IMR-90 (cell line): ENCODE measurements at regions not wholly inside any gene's neighbourhood (a gene's known extent, or its start where the extent isn't known, plus 50 kb on each side); places are given as distances from the start of the nearest gene placed in this dataset.

Experiments
- ATAC-seq: fragments of 200-7000 bp; cut with Tn5 transposase; 2 replicates; pipeline ENCODE4 v1.9.1; 2020; ENCODE audit warnings: low read depth, mild to moderate bottlenecking, moderate library complexity
- BruUV-seq: library from RNA; stranded (reverse); fragments of 400-500 nt; replicated peaks from 2 replicates; lab custom pipeline; 2021; lab: Mats Ljungman, UMichigan
- CTCF ChIA-PET: fragments of 300-600 bp; formaldehyde crosslinking; extraction: SDS; loops from one replicate; lab custom pipeline; 2021; ENCODE audit warnings: antibody characterized with exemption; lab: Yijun Ruan, JAX
- POLR2A ChIA-PET: fragments of 300-600 bp; sonication (Branson Sonifier 250); formaldehyde crosslinking; loops from one replicate; lab custom pipeline; 2022; ENCODE audit warnings: antibody characterized with exemption; ENCODE audit not compliant: unreplicated experiment; lab: Charles Lee
- DNase-seq: peaks from one replicate; pipeline ENCODE4 v3.0.0; 2013
- H2AFZ ChIP-seq: replicated peaks from 2 replicates; pipeline ENCODE3; 2013; ENCODE audit warnings: low read length, mild to moderate bottlenecking; ENCODE audit not compliant: poor library complexity
- H2AK5ac ChIP-seq: 2 replicates; pipeline ENCODE4 v1.6.1; 2013; ENCODE audit warnings: low read depth, low read length, inconsistent platforms
- H2AK9ac ChIP-seq: replicated peaks from 2 replicates; pipeline ENCODE3; 2013; ENCODE audit warnings: mild to moderate bottlenecking, low read depth, low read length, moderate library complexity; ENCODE audit not compliant: poor library complexity
- H2BK120ac ChIP-seq: 2 replicates; pipeline ENCODE4 v1.6.1; 2013; ENCODE audit warnings: low read depth, low read length, inconsistent platforms
- H2BK15ac ChIP-seq: 3 replicates; pipeline ENCODE4 v1.6.1; 2013; ENCODE audit warnings: low read depth, low read length, inconsistent platforms
- H2BK20ac ChIP-seq: 2 replicates; pipeline ENCODE4 v1.6.1; 2013; ENCODE audit warnings: low read depth, mild to moderate bottlenecking, inconsistent platforms, low read length, moderate library complexity
- H2BK5ac ChIP-seq: 2 replicates; pipeline ENCODE4 v1.6.1; 2013; ENCODE audit warnings: mild to moderate bottlenecking, low read depth, low read length, inconsistent platforms; ENCODE audit not compliant: poor library complexity, severe bottlenecking
- H3K14ac ChIP-seq: replicated peaks from 2 replicates; pipeline ENCODE4 v1.6.1; 2013; ENCODE audit warnings: low read depth, low read length, inconsistent platforms
- H3K18ac ChIP-seq: 2 replicates; pipeline ENCODE4 v1.6.1; 2013; ENCODE audit warnings: low read depth, low read length, control low read depth
- H3K23ac ChIP-seq: 2 replicates; pipeline ENCODE4 v1.6.1; 2013; ENCODE audit warnings: low read depth, low read length, inconsistent platforms
- H3K27ac ChIP-seq: 2 replicates; pipeline ENCODE4 v1.5.1; 2013; ENCODE audit warnings: mild to moderate bottlenecking, control low read depth, low read length; ENCODE audit not compliant: insufficient read depth
- H3K27me3 ChIP-seq: 2 replicates; pipeline ENCODE4 v1.6.1; 2013; ENCODE audit warnings: low read length; ENCODE audit not compliant: control insufficient read depth, insufficient read depth
- H3K36me3 ChIP-seq: 2 replicates; pipeline ENCODE4 v1.6.1; 2013; ENCODE audit warnings: low read length, mixed read lengths; ENCODE audit not compliant: control insufficient read depth, insufficient read depth
- H3K4ac ChIP-seq: 2 replicates; pipeline ENCODE4 v1.6.1; 2013; ENCODE audit warnings: low read depth, low read length, inconsistent platforms
- H3K4me1 ChIP-seq: 2 replicates; pipeline ENCODE4 v1.6.1; 2013; ENCODE audit warnings: low read length, mixed read lengths; ENCODE audit not compliant: control insufficient read depth, insufficient read depth
- H3K4me2 ChIP-seq: 2 replicates; pipeline ENCODE4 v1.6.1; 2013; ENCODE audit warnings: low read depth, mild to moderate bottlenecking, control low read depth, low read length, moderate library complexity
- H3K4me3 ChIP-seq: 2 replicates; pipeline ENCODE4 v1.5.1; 2013; ENCODE audit warnings: low read depth, mild to moderate bottlenecking, control low read depth, low read length, moderate library complexity; ENCODE audit not compliant: insufficient read depth
- H3K56ac ChIP-seq: 2 replicates; pipeline ENCODE4 v1.6.1; 2013; ENCODE audit warnings: low read length, inconsistent platforms; ENCODE audit not compliant: insufficient read depth; ENCODE audit errors: extremely low read depth
- H3K79me1 ChIP-seq, 2 experiments: 2 replicates each; pipeline ENCODE4 v1.6.1; 2013; ENCODE audit warnings: low read length in 2 of 2, inconsistent platforms in 1 of 2, low read depth in 1 of 2
- H3K9ac ChIP-seq: 2 replicates; pipeline ENCODE4 v1.6.1; 2013; ENCODE audit warnings: low read depth, low read length, control low read depth
- H3K9me1 ChIP-seq: 2 replicates; pipeline ENCODE4 v1.6.1; 2013; ENCODE audit warnings: low read length, inconsistent platforms; ENCODE audit not compliant: insufficient read depth
- H3K9me3 ChIP-seq: 2 replicates; pipeline ENCODE4 v1.6.1; 2013; ENCODE audit warnings: low read length; ENCODE audit not compliant: control insufficient read depth, insufficient read depth
- H4K20me1 ChIP-seq: 2 replicates; pipeline ENCODE4 v1.6.1; 2013; ENCODE audit warnings: low read length, inconsistent platforms; ENCODE audit not compliant: insufficient read depth
- H4K5ac ChIP-seq: 2 replicates; pipeline ENCODE4 v1.6.1; 2013; ENCODE audit warnings: mild to moderate bottlenecking, low read depth, low read length, control low read depth
- H4K8ac ChIP-seq, 2 experiments: 2 replicates each; pipeline ENCODE4 v1.6.1; 2013; ENCODE audit warnings: low read depth in 2 of 2, low read length in 2 of 2, control low read depth in 1 of 2, inconsistent platforms in 1 of 2
- H4K91ac ChIP-seq: 2 replicates; pipeline ENCODE4 v1.6.1; 2013; ENCODE audit warnings: low read depth, low read length, inconsistent platforms; ENCODE audit not compliant: insufficient read depth
- CEBPB ChIP-seq: IDR thresholded peaks from 2 replicates; pipeline ENCODE4 v1.6.1; 2012; ENCODE audit warnings: low read depth, low read length, improper control_type of control experiment
- CHD1 ChIP-seq: IDR thresholded peaks from 2 replicates; pipeline ENCODE4 v1.6.1; 2012; ENCODE audit warnings: low read depth, low read length, improper control_type of control experiment
- FOS ChIP-seq: fragments of 150-350 bp; IDR thresholded peaks from 2 replicates; pipeline ENCODE4 v1.6.1; 2016; ENCODE audit warnings: low read depth, low read length
- MAFK ChIP-seq: IDR thresholded peaks from 2 replicates; pipeline ENCODE4 v1.6.1; 2012; ENCODE audit warnings: low read depth, low read length, improper control_type of control experiment
- MAZ ChIP-seq: IDR thresholded peaks from 2 replicates; pipeline ENCODE4 v1.6.1; 2012; ENCODE audit warnings: low read depth, mild to moderate bottlenecking, low read length, improper control_type of control experiment, moderate library complexity, borderline replicate concordance
- MXI1 ChIP-seq: IDR thresholded peaks from 2 replicates; pipeline ENCODE4 v1.6.1; 2012; ENCODE audit warnings: low read depth, mild to moderate bottlenecking, low read length, moderate library complexity, borderline replicate concordance
- NFE2L2 ChIP-seq: fragments of 150-350 bp; IDR thresholded peaks from 2 replicates; pipeline ENCODE4 v1.6.1; 2016; ENCODE audit warnings: low read depth, mild to moderate bottlenecking, low read length
- RFX5 ChIP-seq: IDR thresholded peaks from 2 replicates; pipeline ENCODE4 v1.8.0; 2012; ENCODE audit warnings: low read depth, mild to moderate bottlenecking, low read length, moderate library complexity
- SMC3 ChIP-seq: fragments of 150-350 bp; IDR thresholded peaks from 2 replicates; pipeline ENCODE4 v1.6.1; 2016; ENCODE audit warnings: low read depth, mild to moderate bottlenecking, antibody characterized with exemption, low read length, moderate library complexity
- WGBS, 2 experiments: methylation state at CpG; one replicate each; pipeline versions ENCODE4 v1.1.5 to v1.1.7; 2013; ENCODE audit warnings: missing lambda C conversion rate in 2 of 2; ENCODE audit not compliant: insufficient read length in 1 of 2; ENCODE audit errors: extremely low coverage in 2 of 2; 5-methylcytosine and 5-hydroxymethylcytosine counted together
- dilution Hi-C: fragments of 300-500 bp; cut with HindIII; formaldehyde crosslinking; loops from one replicate; pipeline ENCODE4 v1.14.3; 2018; ENCODE audit warnings: low sequenced_read_pairs; ENCODE audit not compliant: unreplicated experiment
- in situ Hi-C: fragments of 300-500 bp; cut with MboI; formaldehyde crosslinking; loops from 3 replicates; pipeline ENCODE4 v1.14.3; 2019; ENCODE audit warnings: low sequenced_read_pairs, inconsistent platforms, mixed read lengths
- intact Hi-C: fragments of 100-400 bp; cut with micrococcal nuclease; formaldehyde crosslinking; loops from 2 replicates; pipeline ENCODE4 v1.10.0; 2022

DNA sequence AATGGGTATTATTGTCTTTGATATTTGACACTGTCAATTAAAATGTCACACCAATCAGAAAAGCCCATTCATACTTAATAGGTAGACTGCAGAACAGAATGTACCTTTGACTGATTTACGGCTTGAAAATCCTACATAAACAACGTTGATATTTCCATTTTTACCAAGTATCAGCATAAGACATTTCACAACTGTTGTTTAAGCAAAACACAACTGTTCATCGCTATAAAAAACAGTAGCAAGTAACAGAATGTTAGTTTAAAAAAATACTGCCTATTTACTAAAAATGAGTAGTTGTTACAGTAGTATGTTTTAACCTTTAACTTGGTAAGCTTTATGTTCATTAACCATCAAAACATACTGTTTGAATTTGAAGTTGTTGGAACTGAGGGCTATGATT lies 1096.6 kb downstream of the PCDH17 start:
- dilution Hi-C loops (no loop called here), in situ Hi-C loops (no loop called here), intact Hi-C loops (no loop called here)
- Histone ChIP-seq H2BK5ac (no peak overlapping the region), H3K14ac (no peak overlapping the region), H3K23ac (no peak overlapping the region), H3K18ac (no peak overlapping the region), H2AK9ac (no peak overlapping the region), H3K4me1 (no peaks in the 10 kb centered on the region), H3K36me3 (no peaks in the 10 kb centered on the region), H3K27ac (no peak overlapping the region), H3K9me3 (no peaks in the 10 kb centered on the region), H3K4me2 (no peak overlapping the region), H2AFZ (no peak overlapping the region), H3K9me1 (no peaks in the 10 kb centered on the region), H2AK5ac (no peak overlapping the region), H3K79me1 (no peaks in the 10 kb centered on the region), H3K9ac (no peak overlapping the region), H4K8ac (no peak overlapping the region), H2BK20ac (no peak overlapping the region), H3K27me3 (no peaks in the 10 kb centered on the region), H3K56ac (no peak overlapping the region), H2BK120ac (no peak overlapping the region), H4K91ac (no peak overlapping the region), H2BK15ac (no peak overlapping the region), H3K4me3 (no peak overlapping the region), H3K4ac (no peak overlapping the region), H4K20me1 (no peaks in the 10 kb centered on the region), H4K5ac (no peak overlapping the region)
- BruUV-seq, result no TSS peak
- CTCF ChIA-PET, result no interaction called here
- no CpG with 5 or more reads among the region's 3 CpGs for WGBS, 2 experiments
- ATAC-seq (no peak), DNase-seq (no peak)
- POLR2A ChIA-PET, result no interaction called here
- TF ChIP-seq CEBPB, result no peak
- no peak for TF ChIP-seq CHD1
- TF ChIP-seq MXI1, result no peak
- TF ChIP-seq NFE2L2, result no peak
- TF ChIP-seq SMC3, result no peak
- no peak for TF ChIP-seq MAFK
- no peak for TF ChIP-seq RFX5
- no peak for TF ChIP-seq MAZ
- no peak for TF ChIP-seq FOS
